NCI-H2081 (cell line): ENCODE measurements at regions not wholly inside any gene's neighbourhood (a gene's known extent, or its start where the extent isn't known, plus 50 kb on each side); places are given as distances from the start of the nearest gene placed in this dataset.
"Not testable (repeated sequence)": the region's sequence is repeated elsewhere in the genome, so short reads cannot be mapped to it uniquely, and the experiment has no call there.

Source experiments
- DNase-seq, 2 experiments: peaks; one replicate each; lab custom pipeline; 2025; lab: John Stamatoyannopoulos, UW

GRCh38 chr3:191646242-191646641 is 185.3 kb downstream of the PYDC2 start:
- DNase-seq: no peak

- no peak for DNase-seq
These were observed 187.8 kb downstream of the PYDC2 start for GRCh38 chr3:191648787-191649186.

DNA sequence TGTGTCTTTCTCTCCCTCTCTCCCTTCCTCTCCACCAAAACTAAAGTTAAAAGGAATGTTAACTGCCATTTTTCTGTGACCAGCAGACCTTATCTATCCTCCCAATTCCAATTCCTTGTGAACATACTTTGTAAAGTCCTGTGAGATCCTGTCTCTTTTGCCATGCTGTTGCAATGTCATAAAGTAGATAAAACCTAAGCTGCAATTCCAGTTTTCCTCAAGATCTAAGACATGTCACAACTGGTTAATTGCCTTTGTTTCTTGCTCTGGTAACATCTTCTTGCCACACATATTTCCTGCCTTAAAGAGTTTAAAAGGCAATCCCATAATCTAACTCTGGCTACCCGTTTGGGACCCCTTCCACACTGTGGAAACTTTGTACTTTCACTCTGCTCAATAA is 188.7 kb downstream of the PYDC2 start:
- no peak for DNase-seq

DNA sequence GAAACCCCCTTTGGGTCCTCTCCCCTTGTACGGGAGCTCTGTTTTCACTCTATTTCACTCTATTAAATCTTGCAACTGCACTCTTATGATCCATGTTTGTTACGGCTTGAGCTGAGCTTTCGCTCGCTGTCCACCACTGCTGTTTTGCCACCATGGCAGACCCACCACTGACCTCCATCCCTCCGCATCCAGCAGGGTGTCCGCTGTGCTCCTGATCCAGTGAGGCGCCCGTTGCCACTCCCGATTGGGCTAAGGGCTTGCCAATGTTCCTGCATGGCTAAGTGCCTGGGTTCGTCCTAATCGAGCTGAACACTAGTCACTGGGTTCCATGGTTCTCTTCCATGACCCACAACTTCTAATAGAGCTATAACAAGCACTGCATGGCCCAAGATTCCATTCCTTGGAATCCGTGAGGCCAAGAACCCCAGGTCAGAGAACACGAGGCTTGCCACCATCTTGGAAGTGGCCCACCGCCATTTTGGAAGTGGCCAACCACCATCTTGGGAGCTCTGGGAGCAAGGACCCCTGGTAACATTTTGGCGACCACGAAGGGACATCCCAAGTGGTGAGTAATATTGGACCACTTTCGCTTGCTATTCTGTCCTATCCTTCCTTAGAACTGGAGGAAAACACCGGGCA is 197.9 kb downstream of the PYDC2 start:
- DNase-seq: not testable (repeated sequence)

DNA sequence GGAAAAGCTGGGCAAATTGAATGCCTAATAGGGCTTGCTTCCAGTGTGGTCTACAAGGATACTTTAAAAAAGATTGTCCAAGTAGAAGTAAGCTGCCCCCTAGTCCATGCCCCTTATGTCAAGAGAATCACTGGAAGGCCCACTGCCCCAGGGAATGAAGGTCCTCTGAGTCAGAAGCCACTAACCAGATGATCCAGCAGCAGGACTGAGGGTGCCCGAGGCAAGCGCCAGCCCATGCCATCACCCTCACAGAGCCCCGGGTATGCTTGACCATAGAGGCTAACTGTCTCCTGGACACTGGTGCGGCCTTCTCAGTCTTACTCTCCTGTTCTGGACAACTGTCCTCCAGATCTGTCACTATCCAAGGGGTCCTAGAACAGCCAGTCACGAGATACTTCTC is 201.2 kb downstream of the PYDC2 start:
- DNase-seq: not testable (repeated sequence)

DNA sequence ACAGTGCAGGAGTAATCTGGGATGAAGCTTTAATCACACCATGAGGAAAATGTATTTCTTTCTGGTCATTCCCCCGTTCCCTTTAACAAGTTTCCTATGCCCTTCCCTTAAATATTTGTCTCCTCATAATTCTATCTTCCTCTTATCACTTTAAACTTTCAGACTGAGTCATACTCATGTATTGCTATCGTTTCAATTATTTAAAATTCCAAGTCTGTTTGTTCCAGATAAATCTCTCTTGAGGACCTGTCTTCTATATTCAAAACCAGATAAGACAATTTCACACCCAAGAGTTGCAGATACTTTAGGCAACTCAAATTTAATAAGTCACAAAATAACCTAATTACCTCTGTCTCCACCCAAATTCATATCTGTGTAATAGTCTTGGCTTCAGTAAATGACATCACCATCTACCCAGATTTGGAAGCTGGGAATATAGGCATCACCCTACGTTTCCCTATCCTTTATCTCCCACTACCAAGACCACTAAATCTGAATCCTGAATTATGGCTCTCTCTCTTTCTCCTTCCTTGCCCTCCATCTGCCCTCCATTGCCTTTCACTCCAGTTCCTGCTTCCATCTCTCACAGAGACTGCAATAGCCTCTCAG is 220.1 kb downstream of the PYDC2 start:
- no peak for DNase-seq

GRCh38 chr3:191682961-191683360 is 222.0 kb downstream of the PYDC2 start:
- DNase-seq: no peak

DNA sequence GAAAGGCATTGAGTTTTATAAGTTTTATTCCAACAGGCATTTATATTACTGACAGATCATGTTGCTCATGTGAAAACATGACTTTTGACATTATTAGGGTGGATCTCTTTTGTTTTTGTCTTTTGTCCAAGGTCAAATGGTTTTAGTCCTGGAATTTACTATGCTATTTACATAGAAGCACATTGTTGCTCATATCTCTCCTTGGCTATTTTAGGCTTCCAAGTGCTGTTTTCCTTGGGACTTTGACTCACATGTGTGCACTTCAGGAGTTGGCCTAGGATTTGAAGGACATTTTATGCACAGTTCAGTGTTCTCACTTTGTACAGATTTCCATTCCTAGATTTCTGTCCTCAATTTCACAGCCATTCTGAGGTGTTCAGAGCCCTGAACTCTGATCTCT is 225.7 kb downstream of the PYDC2 start:
- no peak for DNase-seq

DNA sequence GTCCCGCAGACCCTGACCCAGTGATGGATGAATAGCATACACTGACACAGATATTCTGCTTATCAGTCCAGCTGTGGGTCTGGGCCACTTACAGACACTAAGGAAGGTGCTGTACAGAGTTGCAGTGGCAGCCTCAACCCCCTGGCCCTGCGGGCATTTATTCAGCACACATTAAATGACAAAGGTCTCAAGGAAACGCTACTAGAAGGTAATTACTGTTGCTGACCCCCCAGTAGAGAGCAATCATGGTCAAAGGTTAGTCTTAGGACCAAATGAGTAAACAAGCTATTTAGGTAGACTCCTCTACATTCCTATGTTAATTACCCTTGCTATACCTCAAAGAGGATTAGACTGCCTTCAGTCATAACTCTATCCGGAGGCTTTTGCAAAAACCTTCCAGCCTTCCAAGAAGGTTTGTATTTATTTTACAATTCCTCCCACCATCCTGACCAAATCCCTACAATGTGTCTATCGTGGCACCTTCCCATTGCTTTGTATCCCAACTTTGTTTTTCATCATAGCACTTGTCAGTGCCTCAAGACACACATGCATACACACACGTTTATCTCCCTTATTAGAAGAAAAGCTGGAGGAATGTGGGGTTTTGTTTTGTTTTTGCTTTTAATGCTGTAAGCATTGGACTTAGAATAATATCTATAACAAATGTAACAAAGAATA is 227.9 kb downstream of the PYDC2 start:
- no peak for DNase-seq

GRCh38 chr3:191691184-191691583 is 230.2 kb downstream of the PYDC2 start:
- not testable (repeated sequence) for DNase-seq

- no peak for DNase-seq
These were observed 234.3 kb downstream of the PYDC2 start for GRCh38 chr3:191695131-191695814.

DNA sequence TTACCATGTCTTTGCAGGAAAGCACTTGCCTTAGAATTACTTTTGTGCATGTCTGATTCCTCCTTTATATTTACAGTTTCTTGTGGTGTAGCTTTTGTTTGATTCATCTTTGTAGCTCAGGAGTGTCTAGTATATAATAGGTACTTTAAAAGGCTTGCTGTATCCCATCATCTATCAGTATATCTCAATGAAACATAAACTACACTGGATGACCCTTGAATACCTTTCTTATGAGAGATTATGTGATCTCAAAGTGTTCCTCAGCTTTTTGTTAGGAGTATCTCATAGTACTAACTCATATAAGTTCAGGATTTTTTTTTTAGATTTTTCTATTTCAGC is 234.8 kb downstream of the PYDC2 start:
- DNase-seq: no peak

DNA sequence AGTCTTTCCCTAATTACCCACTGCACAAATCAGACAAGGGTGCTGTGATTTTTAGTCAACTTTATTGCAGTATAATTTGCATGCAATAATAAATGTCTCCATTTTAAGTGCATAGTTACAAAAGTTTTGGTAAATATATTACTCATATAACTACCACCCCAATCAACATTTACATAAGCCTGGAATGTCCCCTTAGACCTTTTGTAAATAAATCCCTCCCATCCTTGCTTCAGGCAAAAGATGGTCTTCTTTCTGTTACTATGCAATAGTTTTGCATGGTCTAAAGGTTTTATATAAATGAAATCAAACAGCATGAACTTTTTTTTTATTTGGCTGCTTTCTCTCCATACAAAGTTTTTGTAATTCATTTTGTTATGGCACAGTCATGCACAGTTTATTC is 235.4 kb downstream of the PYDC2 start:
- DNase-seq: no peak

- no peak for DNase-seq
These were observed 238.6 kb downstream of the PYDC2 start for GRCh38 chr3:191699546-191699945.

GRCh38 chr3:191702121-191702520 is 241.2 kb downstream of the PYDC2 start:
- no peak for DNase-seq

GRCh38 chr3:191707817-191708216 is 246.9 kb downstream of the PYDC2 start:
- no peak for DNase-seq

DNA sequence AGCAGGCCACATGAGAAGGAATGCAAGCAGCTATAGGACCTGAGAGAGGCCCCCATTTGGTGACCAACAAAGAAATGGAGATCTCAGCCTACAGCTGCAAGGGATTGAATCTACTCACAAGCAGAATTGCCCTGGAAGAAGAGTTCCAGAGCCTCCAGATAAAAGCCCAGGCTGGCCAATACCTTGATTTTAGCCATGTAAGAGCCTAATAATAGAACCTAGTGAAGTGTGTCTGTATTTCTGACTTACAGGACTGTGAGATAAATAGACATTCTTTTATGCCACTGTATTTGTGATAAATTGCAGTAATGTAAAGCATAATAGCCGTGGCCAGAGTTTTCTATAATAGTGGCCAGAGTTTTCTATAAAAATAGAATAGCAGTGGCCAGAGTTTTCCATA is 254.6 kb downstream of the PYDC2 start:
- DNase-seq: no peak

DNA sequence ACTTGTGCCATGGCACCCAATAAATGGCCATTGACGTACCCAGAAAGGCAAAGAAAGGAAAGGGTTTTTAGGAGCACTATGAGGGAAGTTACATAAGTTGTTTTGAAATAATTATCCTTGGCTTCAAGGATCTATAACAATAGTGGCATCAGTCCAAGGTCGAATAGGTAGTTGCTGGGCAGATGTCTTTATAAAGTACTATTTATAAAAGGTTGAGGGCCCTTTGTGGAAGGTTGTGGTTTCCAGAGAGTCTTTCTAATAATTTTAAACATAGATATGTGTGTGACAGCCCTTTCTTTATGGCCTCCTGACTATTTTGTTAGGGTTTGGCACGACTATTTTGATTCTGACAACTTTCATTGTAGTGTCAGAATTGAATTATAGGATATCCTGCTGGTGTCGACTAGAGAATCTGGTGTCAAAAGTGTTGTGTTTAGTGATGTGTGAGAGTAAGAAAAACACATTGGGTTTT is 260.5 kb downstream of the PYDC2 start:
- DNase-seq: no peak

DNA sequence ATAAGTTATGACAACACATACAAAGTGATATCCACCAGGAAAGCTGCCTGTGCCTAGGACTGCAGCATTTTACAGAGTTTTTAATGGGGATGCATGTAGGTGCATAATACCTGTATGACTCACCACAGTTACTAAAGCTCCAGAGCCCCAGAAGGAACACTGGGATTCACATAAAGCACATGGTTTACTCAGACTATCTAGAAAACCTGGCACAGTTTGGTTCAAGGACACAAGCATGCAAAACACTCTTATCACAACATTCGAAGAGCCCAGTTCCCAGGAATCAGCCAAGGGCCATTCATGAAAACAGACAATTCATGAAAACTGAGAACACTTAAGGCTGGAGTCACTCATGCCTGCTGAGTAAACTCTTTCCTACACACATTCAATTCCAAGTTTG is 261.0 kb downstream of the PYDC2 start:
- DNase-seq: no peak

DNA sequence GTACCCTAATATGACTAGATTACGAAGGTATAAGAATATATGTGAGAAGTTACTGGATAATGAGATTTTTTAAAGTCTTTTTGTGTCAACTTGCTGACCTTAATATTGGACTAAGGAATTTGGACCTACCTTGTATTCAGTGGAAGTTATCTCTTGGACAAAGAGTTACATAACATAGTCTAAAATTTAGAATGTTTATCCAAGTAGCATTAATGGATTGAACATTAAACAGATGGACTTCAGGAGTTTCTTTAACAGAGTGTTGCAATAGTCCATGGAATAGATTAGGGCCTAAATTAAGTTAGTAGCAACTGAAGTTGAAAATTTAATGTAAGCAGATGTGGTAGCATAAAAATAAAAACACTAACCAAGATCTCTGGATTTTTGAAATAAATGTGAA is 266.4 kb downstream of the PYDC2 start:
- DNase-seq: no peak

- no peak for DNase-seq
These were observed 267.2 kb downstream of the PYDC2 start for GRCh38 chr3:191728186-191728585.

- DNase-seq: no peak
These were observed 276.8 kb downstream of the PYDC2 start for GRCh38 chr3:191737742-191738141.

DNA sequence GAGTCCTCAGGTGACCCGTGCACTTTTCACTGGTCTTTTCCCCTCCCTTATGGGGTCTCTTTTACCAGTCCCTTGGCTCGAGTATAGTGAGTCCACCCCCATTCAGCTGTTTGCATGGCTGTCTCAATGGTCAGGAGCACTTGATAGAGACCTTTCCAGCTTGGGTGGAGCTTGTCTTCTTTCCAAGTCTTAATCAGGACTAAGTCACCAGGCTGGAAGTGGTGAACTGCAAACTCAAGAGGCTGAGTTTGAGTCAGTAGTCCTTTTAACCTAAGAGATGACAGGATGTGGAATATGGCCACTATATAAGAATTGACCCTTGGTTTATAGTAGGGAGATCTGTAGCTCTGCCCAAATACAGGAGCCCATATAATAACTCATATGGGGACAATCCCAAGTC is 279.7 kb downstream of the PYDC2 start:
- DNase-seq: no peak
